ENCODE measurements at regions not wholly inside any gene's neighbourhood (a gene's known extent, or its start where the extent isn't known, plus 50 kb on each side); places are given as distances from the start of the nearest gene placed in this dataset.
A peak's percentile ranks its signal among the peaks of the same experiment; 100 is the strongest.
"Not testable (repeated sequence)": the region's sequence is repeated elsewhere in the genome, so short reads cannot be mapped to it uniquely, and the experiment has no call there.

GRCh38 chr3:137338400-137338799 is 380.6 kb downstream of the IL20RB start:
- H3K4me1 ChIP-seq (replicated peaks in 1 of 2); H3K4me3 ChIP-seq; H3K27ac ChIP-seq; ATAC-seq (replicated peaks in 6 of 8); in situ Hi-C loops (cut with MboI; ENCODE audit: low pct_unique_long_range_greater_than_20kb in 2 of 9, low sequenced_read_pairs in 9 of 9, unreplicated experiment in 9 of 9): not testable (repeated sequence)
- WGBS, 10 experiments: 0 to 90% (median 64%) methylated on average over 1 to 5 of the region's 5 CpGs; no CpG with 5 or more reads in 5 of the 10 experiments

GRCh38 chr3:137343283-137343682 is 385.5 kb downstream of the IL20RB start:
- no peak overlapping the region for H3K27ac ChIP-seq
- in situ Hi-C loops (cut with MboI; ENCODE audit: low pct_unique_long_range_greater_than_20kb in 2 of 9, low sequenced_read_pairs in 9 of 9, unreplicated experiment in 9 of 9): no loop called here
- WGBS, 10 experiments: 0 to 80% (median 33%) methylated on average over 1 to 3 of the region's 4 CpGs; no CpG with 5 or more reads in 2 of the 10 experiments
- peaks cover 0 to under 1% of the 10 kb centered on the region in 2 donors for H3K4me1 ChIP-seq (replicated peaks in 1 of 2)
- H3K4me3 ChIP-seq: no peak overlapping the region
- ATAC-seq (replicated peaks in 6 of 8): peak in 1 of 8 experiments; percentile 41

- 0 to 83% (median 75%) methylated on average over 1 of the region's 2 CpGs; no CpG with 5 or more reads in 5 of the 10 experiments for WGBS, 10 experiments
Measured at GRCh38 chr3:137347132-137347531, 389.3 kb downstream of the IL20RB start.

GRCh38 chr3:137347817-137348368 is 390.1 kb downstream of the IL20RB start:
- 9 to 100% (median 50%) methylated on average over 1 of the region's 1 CpG; no CpG with 5 or more reads in 6 of the 10 experiments for WGBS, 10 experiments
- in situ Hi-C loops (cut with MboI; ENCODE audit: low pct_unique_long_range_greater_than_20kb in 2 of 9, low sequenced_read_pairs in 9 of 9, unreplicated experiment in 9 of 9): no loop called here
- H3K27ac ChIP-seq: no peak overlapping the region
- H3K4me3 ChIP-seq: no peak overlapping the region
- ATAC-seq (replicated peaks in 6 of 8): no peak
- peaks cover 0 to 19% of the 10 kb centered on the region in 2 donors for H3K4me1 ChIP-seq (replicated peaks in 1 of 2)

More at GRCh38 chr3:137347132-137347531, 389.3 kb downstream of the IL20RB start:
- in situ Hi-C loops (cut with MboI; ENCODE audit: low pct_unique_long_range_greater_than_20kb in 2 of 9, low sequenced_read_pairs in 9 of 9, unreplicated experiment in 9 of 9): no loop called here
- no peak for ATAC-seq (replicated peaks in 6 of 8)
- Histone ChIP-seq H3K4me1 (replicated peaks in 1 of 2) (peaks cover 0 to 19% of the 10 kb centered on the region in 2 donors), H3K4me3 (no peak overlapping the region), H3K27ac (no peak overlapping the region)

- H3K27ac ChIP-seq: peak overlapping the region; percentile 24 to 55
- in situ Hi-C loops (cut with MboI; ENCODE audit: low pct_unique_long_range_greater_than_20kb in 2 of 9, low sequenced_read_pairs in 9 of 9, unreplicated experiment in 9 of 9): no loop called here
- no peak overlapping the region for H3K4me3 ChIP-seq
- WGBS, 10 experiments: 0 to 100% (median 53%) methylated on average over 2 to 7 of the region's 7 CpGs; no CpG with 5 or more reads in 2 of the 10 experiments
- peaks cover 0 to 19% of the 10 kb centered on the region in 2 donors for H3K4me1 ChIP-seq (replicated peaks in 1 of 2)
- ATAC-seq (replicated peaks in 6 of 8): peak in 2 of 8 experiments; percentile 3 to 27
Measured at GRCh38 chr3:137348936-137349335, 391.2 kb downstream of the IL20RB start.

GRCh38 chr3:137349557-137350348 is 392.0 kb downstream of the IL20RB start:
- peaks cover 0 to 19% of the 10 kb centered on the region in 2 donors for H3K4me1 ChIP-seq (replicated peaks in 1 of 2)
- WGBS, 10 experiments: 0 to 100% (median 68%) methylated on average over 1 to 8 of the region's 8 CpGs
- ATAC-seq (replicated peaks in 6 of 8): peak in 5 of 8 experiments; percentile 36 to 90 (median 64)
- in situ Hi-C loops (cut with MboI; ENCODE audit: low pct_unique_long_range_greater_than_20kb in 2 of 9, low sequenced_read_pairs in 9 of 9, unreplicated experiment in 9 of 9): no loop called here
- H3K27ac ChIP-seq: no peak overlapping the region
- H3K4me3 ChIP-seq: no peak overlapping the region

GRCh38 chr3:137360531-137361201 is 402.9 kb downstream of the IL20RB start:
- Histone ChIP-seq H3K4me1 (replicated peaks in 1 of 2) (no peaks in the 10 kb centered on the region), H3K27ac (no peak overlapping the region), H3K4me3 (no peak overlapping the region)
- in situ Hi-C loops (cut with MboI; ENCODE audit: low pct_unique_long_range_greater_than_20kb in 2 of 9, low sequenced_read_pairs in 9 of 9, unreplicated experiment in 9 of 9): no loop called here
- ATAC-seq (replicated peaks in 6 of 8): no peak
- 0 to 92% (median 80%) methylated on average over 1 to 2 of the region's 2 CpGs; no CpG with 5 or more reads in 5 of the 10 experiments for whole genome bisulfite sequencing, 10 experiments

- in situ Hi-C loops (cut with MboI; ENCODE audit: low pct_unique_long_range_greater_than_20kb in 2 of 9, low sequenced_read_pairs in 9 of 9, unreplicated experiment in 9 of 9): no loop called here
- Histone ChIP-seq H3K4me1 (replicated peaks in 1 of 2) (no peaks in the 10 kb centered on the region), H3K27ac (no peak overlapping the region), H3K4me3 (no peak overlapping the region)
- WGBS, 10 experiments: 0 to 85% (median 58%) methylated on average over 1 to 3 of the region's 3 CpGs; no CpG with 5 or more reads in 2 of the 10 experiments
- peak in 3 of 8 experiments; percentile 80 to 87 (median 81) for ATAC-seq (replicated peaks in 6 of 8)
Measured at GRCh38 chr3:137382005-137382594, 382.0 kb upstream of the SOX14 start.

GRCh38 chr3:137385922-137386321 is 378.2 kb upstream of the SOX14 start:
- no peak for ATAC-seq (replicated peaks in 6 of 8)
- Histone ChIP-seq H3K4me3 (no peak overlapping the region), H3K4me1 (replicated peaks in 1 of 2) (no peaks in the 10 kb centered on the region), H3K27ac (no peak overlapping the region)
- 0 to 88% (median 78%) methylated on average over 1 of the region's 1 CpG; no CpG with 5 or more reads in 7 of the 10 experiments for WGBS, 10 experiments
- in situ Hi-C loops (cut with MboI; ENCODE audit: low pct_unique_long_range_greater_than_20kb in 2 of 9, low sequenced_read_pairs in 9 of 9, unreplicated experiment in 9 of 9): no loop called here

- ATAC-seq (replicated peaks in 6 of 8): no peak
- WGBS, 10 experiments: 0 to 55% (median 18%) methylated on average over 1 to 2 of the region's 2 CpGs
- in situ Hi-C loops (cut with MboI; ENCODE audit: low pct_unique_long_range_greater_than_20kb in 2 of 9, low sequenced_read_pairs in 9 of 9, unreplicated experiment in 9 of 9): no loop called here
Measured at GRCh38 chr3:137409584-137409983, 354.5 kb upstream of the SOX14 start.

GRCh38 chr3:137410028-137410427 is 354.1 kb upstream of the SOX14 start:
- 0 to 100% (median 28%) methylated on average over 1 of the region's 1 CpG; no CpG with 5 or more reads in 4 of the 10 experiments for WGBS, 10 experiments
- Histone ChIP-seq H3K27ac (no peak overlapping the region), H3K4me1 (replicated peaks in 1 of 2) (no peaks in the 10 kb centered on the region), H3K4me3 (no peak overlapping the region)
- no peak for ATAC-seq (replicated peaks in 6 of 8)
- in situ Hi-C loops (cut with MboI; ENCODE audit: low pct_unique_long_range_greater_than_20kb in 2 of 9, low sequenced_read_pairs in 9 of 9, unreplicated experiment in 9 of 9): no loop called here

More at GRCh38 chr3:137409584-137409983, 354.5 kb upstream of the SOX14 start:
- Histone ChIP-seq H3K4me1 (replicated peaks in 1 of 2) (no peaks in the 10 kb centered on the region), H3K4me3 (no peak overlapping the region), H3K27ac (no peak overlapping the region)

- Histone ChIP-seq H3K4me3 (no peak overlapping the region), H3K27ac (no peak overlapping the region), H3K4me1 (replicated peaks in 1 of 2) (no peaks in the 10 kb centered on the region)
- ATAC-seq (replicated peaks in 6 of 8): no peak
- in situ Hi-C loops (cut with MboI; ENCODE audit: low pct_unique_long_range_greater_than_20kb in 2 of 9, low sequenced_read_pairs in 9 of 9, unreplicated experiment in 9 of 9): no loop called here
- WGBS, 10 experiments: 0 to 100% (median 54%) methylated on average over 1 to 2 of the region's 4 CpGs; no CpG with 5 or more reads in 4 of the 10 experiments
Measured at GRCh38 chr3:137420198-137420995, 343.7 kb upstream of the SOX14 start.

Measured in motor neuron (in vitro differentiated cells).